NCI-H774 (cell line): ENCODE measurements at regions not wholly inside any gene's neighbourhood (a gene's known extent, or its start where the extent isn't known, plus 50 kb on each side); places are given as distances from the start of the nearest gene placed in this dataset.

Experiments used
- DNase-seq: peaks from one replicate; lab custom pipeline; 2025; lab: John Stamatoyannopoulos, UW

DNA sequence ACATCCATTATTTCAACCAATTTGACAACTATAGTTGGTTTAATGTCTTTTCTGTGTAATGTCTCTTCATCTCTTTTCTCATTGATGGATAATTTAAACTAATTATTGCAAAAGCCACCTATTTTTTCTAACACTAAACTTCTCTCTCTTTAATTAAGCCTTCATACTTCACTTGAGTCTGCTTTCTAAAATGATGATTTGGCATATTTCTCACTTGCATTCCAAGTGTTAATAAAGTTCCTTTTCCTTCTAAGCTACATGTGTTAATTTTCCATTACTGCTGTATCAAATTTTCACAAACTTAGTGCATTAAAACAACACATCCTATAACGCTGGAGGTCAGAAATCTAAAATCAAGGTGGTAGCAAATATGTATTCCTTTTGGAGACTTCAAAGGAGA, 1743.8 kb upstream of the PCDH7 start:
- no peak for DNase-seq

DNA sequence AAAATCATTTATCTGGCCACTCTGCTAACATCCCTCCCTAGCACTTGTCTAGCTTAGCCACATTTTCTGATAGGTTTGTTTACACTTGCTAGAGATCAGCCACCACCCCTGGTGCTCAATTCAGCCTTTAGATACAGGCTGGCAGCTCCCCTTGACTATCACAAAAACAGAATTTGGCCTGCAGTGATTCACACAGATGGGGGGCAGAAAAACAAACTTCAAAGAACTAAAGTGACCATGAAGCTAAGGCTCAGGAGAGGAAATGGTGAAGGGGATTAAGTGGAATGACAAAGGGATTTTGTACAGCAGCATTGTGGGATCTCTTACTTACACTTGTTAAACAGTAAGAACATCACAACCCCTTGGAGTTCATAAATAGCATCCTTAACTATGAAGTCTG, 1718.0 kb upstream of the PCDH7 start:
- no peak for DNase-seq

DNA sequence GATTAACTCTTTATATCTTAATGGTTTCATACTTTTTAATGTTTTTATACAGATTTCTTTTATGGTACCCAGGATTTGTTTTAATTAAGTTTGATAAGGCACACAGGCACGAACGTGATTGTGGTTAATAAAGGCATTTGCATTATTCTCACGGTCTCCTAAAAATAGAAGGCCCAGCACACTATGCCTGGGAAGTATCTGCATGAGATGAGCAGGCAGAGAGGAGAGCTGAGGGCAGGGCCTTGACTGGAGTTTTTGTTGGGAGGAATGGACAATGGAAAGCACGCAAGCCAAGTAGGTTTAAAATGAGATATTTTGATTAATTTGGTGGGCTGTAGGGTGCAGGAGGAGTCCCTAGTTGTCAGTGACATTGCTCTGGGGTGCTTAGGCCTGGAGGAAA, 1714.3 kb upstream of the PCDH7 start:
- DNase-seq = no peak

DNA sequence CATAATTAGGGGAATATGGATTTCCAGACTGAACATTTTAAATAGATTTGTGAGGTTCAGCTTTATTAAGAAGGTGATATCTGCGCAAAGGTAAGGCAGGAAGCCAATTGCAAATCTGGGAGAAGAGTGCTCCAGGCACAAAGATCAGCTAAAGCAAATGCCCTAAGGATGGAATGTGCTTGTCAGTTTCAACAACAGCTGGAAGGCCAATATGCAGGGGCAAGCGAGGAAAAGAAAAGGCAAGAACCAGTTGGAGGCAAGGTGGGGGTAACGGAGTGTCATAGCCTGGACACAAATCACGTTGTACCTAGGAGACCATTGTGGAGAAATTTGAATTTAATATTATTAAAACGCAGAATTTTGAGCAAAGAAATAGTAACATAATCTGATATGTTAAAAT, 1710.3 kb upstream of the PCDH7 start:
- DNase-seq = no peak

DNA sequence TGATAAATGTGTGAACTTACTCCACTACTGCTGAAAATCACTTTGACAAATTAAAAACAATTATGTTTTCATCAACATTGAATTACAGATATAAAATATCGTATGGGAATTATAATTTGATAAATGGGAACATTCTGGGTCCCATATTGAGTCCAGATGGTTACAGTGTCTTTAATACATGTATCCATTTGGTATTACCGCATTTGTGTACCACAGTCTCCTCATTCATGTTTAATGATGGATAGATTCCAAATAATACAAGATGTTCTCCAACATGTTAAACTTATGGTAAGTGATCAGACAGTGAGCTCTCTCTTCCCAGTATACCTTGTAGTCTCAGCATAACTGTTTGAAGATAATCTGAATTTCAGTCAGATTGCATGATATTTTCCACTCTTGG, 1706.8 kb upstream of the PCDH7 start:
- DNase-seq = no peak

DNA sequence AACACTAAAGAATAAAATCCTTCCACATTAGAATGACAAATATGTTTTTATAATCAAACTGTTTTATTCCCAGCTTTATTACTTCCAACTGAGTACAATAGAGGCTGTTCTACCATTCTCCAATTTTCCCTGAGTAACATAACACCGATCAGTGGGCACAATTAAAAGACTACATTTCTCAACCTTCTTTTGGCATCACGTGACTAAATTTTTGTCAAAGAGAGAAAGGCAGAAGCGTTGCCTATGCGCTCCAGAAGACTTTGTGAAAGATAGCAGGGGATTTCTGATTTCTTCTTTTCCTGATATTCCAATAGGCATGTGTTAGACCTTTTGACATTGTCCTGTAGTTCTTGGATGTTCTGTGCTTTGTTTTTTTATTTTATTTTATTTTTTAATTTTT, 1705.6 kb upstream of the PCDH7 start:
- no peak for DNase-seq

DNA sequence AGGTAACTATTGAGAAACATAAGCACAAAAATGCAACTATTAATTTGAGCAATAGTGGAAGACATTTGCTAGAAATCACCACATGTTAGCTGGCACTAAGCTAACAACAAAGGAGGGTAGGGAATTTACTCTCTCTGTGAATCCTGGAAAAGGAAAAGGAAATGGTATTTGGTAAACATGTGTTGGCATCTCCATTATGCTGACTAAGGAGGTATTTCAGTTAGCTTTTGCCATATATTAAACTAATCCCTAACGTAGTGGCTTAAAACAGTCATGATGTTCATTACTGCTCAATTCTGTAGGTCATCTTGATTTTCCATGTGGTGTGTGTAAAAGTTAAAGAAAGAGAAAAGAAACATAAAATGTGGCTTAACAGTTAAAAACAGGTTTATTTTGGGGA, 1686.5 kb upstream of the PCDH7 start:
- DNase-seq = no peak

DNA sequence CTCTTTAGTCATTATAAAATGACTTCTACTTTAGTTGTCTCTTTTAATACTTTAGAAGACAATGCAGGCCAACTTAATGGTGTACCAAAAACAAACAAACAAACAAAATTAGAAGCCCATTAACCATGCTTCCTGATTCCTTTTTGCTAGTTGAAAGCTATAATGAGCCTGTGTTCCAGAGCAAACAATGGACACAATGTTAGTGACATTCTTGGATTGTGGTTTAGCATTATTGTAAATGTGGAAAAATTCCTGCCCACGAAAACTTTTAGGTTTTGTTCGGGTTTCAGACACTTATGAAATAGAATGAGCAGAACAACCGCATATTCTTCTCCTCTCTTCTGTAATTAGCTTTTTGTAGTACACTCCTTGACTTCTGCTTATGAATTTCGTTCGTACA, 1682.7 kb upstream of the PCDH7 start:
- DNase-seq = no peak

DNA sequence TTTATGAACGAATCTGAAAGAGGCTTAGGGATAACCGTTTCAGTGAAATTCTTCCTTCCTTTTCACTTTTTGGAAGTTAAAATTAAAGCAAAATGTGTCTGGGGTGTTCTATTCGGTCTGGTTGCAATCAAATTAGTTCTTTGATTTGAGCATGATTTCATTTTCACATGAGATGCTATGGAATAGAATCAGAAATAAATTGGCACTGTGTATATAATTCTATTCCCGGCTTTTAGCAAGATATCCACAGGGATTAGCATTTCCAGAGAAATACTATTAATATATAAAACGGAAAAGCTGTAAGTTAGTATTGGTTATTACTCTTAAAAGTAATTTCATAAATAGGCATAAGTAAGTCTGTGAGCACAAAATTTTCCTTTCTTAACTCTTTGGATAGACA, 1676.8 kb upstream of the PCDH7 start:
- DNase-seq = no peak

DNA sequence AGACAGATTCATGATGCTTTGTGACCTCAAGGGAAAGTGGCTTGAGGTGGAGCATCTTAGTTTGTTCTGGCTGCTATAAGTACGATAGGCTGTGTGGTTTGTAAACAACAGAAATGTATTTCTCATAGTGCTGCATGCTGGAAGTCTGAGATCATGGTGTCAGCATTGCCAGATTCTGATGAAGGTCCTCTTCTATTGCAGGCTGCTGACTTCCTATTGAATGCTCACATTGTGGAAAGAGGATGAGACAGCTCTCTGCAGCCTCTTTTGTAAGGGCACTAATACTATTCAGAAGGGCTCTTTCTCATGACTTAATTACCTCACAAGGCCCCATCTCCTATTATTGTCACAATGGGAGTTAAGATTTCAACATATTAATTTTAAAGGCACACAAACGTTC, 1674.0 kb upstream of the PCDH7 start:
- DNase-seq = no peak

DNA sequence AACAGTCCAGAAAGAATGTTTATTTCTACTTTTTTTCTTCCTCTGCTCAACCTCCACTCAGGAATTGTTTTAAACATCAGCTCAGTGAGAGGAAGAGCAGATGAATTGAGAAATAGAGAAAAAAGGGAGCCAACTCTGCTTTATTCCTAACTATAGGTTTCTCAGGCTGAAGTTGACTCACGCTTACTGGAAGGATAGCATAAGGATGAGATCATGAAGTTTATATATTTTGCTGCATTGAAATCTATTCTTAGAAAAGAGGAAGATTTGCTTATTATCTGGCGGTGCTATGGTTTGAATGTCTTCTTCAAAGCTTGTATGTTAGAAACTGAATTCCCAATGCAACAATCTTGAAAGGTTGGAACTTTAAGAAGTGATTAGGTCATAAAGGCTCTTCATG, 1673.4 kb upstream of the PCDH7 start:
- no peak for DNase-seq

DNA sequence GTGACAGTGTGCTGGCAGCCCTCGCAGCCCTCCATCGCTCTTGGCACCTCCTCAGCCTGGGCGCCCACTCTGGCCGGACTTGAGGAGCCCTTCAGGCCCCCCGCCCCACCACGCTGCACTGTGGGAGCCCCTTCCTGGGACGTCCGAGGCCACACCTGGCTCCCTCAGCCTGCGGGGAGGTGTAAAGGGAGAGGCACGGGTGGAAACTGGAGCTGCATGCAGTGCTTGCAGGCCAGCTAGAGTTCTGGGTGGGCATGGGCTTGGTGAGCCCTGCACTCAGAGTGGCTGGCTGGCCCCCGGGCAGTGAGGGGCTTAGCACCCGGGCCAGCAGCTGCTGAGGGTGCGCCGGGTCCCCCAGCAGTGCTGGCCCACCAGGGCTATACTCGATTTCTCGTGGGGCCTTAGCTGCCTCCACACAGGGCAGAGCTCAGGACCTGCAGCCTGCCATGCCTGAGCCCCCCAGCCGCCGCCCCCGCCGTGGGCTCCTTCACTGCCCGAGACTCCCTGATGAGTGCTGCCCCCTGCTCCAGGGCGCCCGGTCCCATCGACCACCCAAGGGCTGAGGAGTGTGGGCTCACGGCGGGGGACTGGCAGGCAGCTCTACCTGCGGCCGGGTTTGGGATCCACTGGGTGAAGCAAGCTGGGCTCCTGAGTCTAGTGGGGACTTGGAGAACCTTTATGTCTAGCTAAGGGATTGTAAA, 1672.7 kb upstream of the PCDH7 start:
- DNase-seq = no peak

DNA sequence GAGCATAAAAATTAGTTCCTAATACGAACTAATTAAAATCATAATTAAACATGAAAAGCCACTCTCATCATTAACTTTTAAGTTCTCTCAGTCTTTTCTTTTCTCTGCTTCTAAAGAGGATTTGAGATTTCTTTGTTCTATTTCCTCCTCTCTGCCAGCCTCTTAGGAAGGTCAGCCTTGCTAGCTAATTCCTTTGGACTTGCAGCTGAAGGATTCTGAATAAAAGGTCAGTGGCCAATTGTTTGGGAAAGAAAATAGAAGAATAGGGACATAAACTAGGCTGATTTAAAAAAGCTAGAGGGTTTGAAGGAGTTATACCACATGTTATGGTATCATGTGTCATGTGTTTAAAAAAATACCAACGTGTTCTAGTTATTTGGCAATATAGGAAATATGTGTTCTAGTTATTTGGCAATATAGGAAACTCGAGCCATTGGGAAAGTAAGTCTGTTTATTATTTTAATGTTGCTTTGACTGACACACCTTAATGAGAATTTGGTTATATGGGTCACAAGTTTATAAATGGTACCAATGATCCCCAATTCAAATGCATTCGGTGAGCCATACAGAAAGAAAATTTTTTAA, 1668.7 kb upstream of the PCDH7 start:
- DNase-seq = no peak

DNA sequence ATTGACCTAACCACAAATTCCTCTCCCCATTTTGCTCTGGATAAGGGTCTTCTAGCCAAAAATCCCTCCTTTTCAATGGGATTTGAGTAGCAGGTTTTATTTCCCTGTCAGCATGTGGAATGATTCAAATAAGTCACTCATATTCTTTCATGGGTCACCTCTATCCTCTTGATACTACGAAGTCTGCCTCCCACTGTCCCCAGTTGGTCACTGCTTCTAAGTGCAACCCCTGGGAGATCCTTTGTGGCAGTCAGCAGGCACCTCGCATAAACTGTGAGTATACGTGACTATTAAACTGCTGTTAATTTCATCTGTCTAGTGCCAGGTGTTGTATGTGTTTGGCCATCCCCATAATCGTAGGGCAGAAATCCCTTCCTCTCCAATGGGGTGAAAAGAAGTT, 1667.9 kb upstream of the PCDH7 start:
- no peak for DNase-seq

DNA sequence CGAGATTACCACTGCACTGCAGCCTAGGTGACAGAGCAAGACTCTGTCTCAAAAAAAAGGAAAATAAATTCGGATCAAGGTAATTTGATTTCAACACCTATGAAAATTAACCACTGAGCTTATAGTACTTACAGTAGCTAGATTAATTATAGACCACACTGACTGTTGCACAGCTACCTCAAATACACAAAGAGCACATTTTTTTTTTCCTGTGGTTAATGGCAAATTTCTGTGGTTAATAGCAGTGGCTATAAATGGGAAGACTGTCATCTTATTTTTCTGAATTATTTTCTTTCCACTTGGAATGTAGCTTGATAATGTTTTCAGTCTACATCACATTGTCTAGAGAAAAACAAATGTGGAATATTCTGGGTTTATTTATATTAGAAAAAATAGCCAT, 1661.6 kb upstream of the PCDH7 start:
- DNase-seq = no peak

DNA sequence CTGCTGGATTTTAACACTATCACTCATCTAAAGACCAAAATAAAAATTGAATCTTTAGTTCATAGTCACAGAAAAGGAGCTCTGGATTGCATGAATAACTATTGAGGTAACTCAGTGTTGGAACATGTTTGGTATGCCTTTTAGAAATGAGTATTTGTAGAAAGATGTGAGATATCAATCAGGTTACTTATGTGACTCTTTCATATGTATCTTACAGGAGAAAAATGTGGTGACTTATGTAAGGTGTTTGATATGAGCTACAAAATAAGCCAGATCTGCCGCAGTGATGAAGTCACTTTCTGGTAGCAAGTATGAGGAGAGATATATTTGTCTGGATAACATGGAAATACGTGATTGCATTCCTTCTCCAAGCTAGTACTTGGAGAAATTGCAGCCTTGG, 1653.3 kb upstream of the PCDH7 start:
- DNase-seq = no peak

DNA sequence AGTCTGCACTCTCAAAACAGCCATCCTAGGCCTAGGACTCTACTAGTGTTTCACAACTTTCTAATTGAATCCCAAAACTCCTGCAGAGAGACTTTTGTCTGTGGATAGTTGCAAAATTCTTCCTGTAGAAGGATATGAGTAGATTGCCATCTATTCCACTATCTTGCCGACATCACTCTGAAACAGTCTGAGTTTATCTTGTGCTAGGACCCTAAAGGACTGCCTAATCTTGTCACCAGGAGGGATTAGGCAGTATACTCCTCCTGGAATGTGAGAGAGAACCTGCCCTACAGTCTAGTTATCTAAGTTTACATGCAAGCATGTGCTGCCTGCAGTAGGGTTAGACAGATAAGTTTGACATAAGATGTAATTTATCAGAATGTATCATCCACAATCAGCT, 1646.6 kb upstream of the PCDH7 start:
- no peak for DNase-seq

DNA sequence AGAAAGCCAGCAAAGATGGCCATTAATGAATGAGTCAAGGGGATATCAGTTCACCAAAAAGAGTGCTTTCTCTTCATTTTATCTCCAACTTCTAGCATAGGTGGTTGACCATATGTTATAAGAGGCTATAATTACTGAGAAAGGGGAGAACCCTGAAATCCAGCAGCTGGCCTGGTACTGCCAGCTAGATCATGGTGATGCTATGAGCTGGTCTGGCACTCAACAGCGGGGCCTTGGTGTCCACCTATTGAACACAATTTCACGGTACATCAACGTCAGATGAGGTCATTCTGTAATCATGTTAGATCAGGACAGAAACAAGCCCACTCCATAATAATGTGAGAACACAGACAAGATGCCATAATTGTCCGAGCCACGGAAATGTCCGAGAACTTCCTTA, 1644.8 kb upstream of the PCDH7 start:
- no peak for DNase-seq

DNA sequence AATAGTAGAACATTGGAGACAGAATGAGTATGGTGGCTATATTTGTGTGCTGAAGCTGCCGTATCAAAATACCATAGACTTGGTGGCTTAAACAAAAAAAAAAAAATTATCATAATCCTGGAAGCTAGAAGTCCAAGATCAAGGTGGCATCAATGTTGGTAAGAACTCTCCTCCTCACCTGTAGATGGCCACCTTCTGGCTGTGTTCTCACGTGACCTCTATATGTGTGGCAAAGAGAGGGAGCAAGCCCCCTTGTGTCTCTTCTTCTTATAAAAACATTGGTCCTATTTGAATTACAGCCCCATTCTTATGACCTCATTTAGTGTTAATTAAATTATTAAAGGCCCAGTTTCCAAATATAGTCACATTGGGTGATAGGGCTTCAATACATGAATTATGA, 1640.9 kb upstream of the PCDH7 start:
- no peak for DNase-seq

DNA sequence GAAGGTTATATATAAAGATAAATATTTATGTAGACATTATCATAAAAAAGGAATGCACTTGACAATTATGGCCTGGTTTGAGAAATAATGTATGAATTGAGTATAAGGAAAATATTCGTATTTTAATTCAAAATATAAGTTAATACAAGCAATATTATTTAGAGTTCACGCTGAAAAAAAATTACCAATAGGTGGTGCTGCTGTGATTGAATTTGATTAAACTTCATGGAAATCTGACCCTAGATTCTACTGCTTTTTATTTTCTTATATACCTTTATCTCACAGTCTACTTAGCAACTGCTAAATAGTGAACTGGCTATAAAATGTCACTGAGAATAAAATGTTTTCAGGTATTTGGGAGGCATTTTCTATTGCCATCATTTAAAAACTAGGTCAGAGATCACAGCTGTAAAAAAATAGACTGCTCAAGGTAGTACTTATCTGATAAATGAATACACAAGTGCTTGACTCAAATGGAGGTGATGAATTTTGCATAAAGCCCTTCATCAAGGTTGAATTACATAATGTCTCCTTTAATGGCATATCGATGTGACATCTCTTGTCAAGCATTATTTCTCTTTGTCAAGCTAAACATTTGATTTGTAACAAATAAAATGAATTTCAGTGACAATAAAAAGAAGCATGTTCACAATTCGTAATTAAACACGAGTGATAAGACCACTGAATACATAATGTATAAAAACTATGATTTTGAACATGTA, 1638.8 kb upstream of the PCDH7 start:
- no peak for DNase-seq

DNA sequence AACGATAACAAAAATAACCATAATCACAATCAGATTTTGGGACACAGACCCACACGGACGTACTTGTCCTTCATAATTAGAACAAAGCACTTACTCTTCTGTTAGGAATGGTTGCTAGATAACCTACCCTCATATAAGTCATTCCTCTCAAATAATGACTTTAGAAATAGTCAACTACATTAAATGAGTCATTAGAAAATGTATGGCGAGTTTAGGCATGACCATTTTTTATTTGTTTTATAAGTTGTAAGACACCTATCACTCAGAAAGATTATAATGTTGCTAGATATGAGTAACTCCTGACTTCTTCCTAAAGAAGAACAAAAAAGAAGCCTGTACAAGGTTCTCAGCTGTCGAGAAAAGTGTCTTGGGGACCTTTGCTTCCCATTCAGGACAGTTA, 1637.5 kb upstream of the PCDH7 start:
- no peak for DNase-seq

DNA sequence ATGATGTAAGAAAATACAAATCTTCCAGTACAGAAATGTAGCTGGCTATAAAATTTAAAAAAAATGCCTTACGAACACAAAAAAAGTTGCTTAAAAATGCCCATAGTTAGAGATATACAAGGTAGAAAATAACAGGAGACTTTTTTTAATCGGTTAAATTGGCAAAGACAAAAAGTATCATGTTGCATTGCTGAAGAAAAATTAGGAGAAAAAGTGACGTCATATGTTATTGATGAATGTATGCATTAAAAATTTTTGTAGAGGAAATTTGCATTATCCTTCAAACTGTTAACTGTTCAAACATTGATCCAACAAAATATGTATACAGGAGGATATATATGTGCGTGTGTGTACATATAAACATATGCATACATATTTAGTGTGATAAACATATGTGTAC, 1634.4 kb upstream of the PCDH7 start:
- DNase-seq = no peak

DNA sequence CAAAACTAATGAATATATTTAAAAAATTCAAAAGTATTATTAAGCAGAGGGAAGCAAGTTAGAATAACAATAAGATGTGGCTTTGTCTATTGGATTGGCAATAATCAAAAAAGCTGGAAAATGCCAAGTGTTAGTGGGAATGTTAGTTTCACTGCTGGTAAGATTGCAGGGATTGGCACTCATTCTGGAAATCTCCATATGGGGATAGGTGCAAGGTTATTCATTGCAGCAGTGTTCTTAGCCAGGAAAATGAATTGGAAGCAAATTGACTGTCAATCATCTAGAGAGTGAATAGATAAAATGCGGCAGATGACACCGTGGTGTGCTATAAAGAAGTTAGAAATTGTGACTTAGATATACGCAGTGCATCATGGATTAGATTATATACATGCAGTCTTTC, 1615.5 kb upstream of the PCDH7 start:
- no peak for DNase-seq

DNA sequence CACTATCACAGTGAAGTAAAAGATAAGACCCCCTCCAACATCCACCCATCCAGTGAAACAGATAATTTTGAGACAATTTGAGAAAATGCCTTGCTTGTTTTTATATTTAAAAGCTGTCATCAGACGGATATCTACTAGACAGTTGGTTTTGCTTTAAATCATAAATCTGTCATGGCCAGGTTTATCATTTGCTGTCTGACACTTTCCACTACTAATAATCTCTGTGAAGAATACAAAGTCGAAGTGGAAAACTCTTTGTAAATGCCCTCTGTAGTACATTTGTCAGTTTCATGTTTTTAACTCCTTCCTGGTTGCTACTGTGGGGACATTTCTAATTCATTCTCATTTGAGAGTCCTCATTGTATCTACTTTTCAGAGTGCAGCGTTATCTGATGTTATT, 1606.2 kb upstream of the PCDH7 start:
- no peak for DNase-seq
